Neural cell (in vitro differentiated cells): ENCODE measurements at regions not wholly inside any gene's neighbourhood (a gene's known extent, or its start where the extent isn't known, plus 50 kb on each side); places are given as distances from the start of the nearest gene placed in this dataset.

ENCODE experiments used
- H2AFZ ChIP-seq: fragments of 200-600, 300-800 bp; sonication (generic), shearing (Covaris generic); 2 replicates; pipeline ENCODE4 v1.6.0; 2014; ENCODE audit warnings: low read depth, mild to moderate bottlenecking, antibody characterized with exemption, low read length, moderate library complexity
- H3F3A ChIP-seq: fragments of 200-600 bp; shearing (Covaris generic); 2 replicates; pipeline ENCODE4 v1.6.1; 2016; ENCODE audit warnings: mild to moderate bottlenecking, moderate library complexity, mixed read lengths, antibody characterized with exemption, low read length; ENCODE audit not compliant: insufficient read depth, poor library complexity, severe bottlenecking
- H3K27ac ChIP-seq: fragments of 200-600, 300-800 bp; sonication (generic), shearing (Covaris generic); 2 replicates; pipeline ENCODE4 v1.5.1; 2014; ENCODE audit warnings: mild to moderate bottlenecking, low read length, moderate library complexity
- H3K27me3 ChIP-seq: fragments of 300-800, 200-600 bp; sonication (generic), shearing (Covaris generic); 2 replicates; pipeline ENCODE4 v1.6.0; 2014; ENCODE audit warnings: mild to moderate bottlenecking, low read depth, low read length, moderate library complexity; ENCODE audit not compliant: insufficient read depth
- H3K36me3 ChIP-seq: fragments of 300-800, 200-600 bp; sonication (generic), shearing (Covaris generic); 2 replicates; pipeline ENCODE4 v1.5.1; 2014; ENCODE audit warnings: mild to moderate bottlenecking, antibody characterized with exemption, low read length, moderate library complexity; ENCODE audit not compliant: insufficient read depth
- H3K4me2 ChIP-seq: fragments of 300-800, 200-600 bp; sonication (generic), shearing (Covaris generic); 2 replicates; pipeline ENCODE4 v1.6.0; 2014; ENCODE audit warnings: mild to moderate bottlenecking, low read length
- H3K4me3 ChIP-seq: fragments of 300-800, 200-600 bp; sonication (generic), shearing (Covaris generic); 2 replicates; pipeline ENCODE4 v1.5.1; 2014; ENCODE audit warnings: mild to moderate bottlenecking, low read length, moderate library complexity
- H3K79me2 ChIP-seq: fragments of 200-600 bp; shearing (Covaris generic); replicated peaks from 2 replicates; pipeline ENCODE4 v1.6.0; 2014; ENCODE audit warnings: mild to moderate bottlenecking, low read length, moderate library complexity; ENCODE audit not compliant: insufficient read depth
- H3K9ac ChIP-seq: fragments of 300-800, 200-600 bp; sonication (generic), shearing (Covaris generic); 2 replicates; pipeline ENCODE4 v1.6.1; 2016; ENCODE audit warnings: mild to moderate bottlenecking, low read length, mixed read lengths
- H3K9me2 ChIP-seq: fragments of 200-600 bp; shearing (Covaris generic); 2 replicates; pipeline ENCODE4 v1.6.1; 2016; ENCODE audit warnings: mild to moderate bottlenecking, low read length, mixed read lengths; ENCODE audit not compliant: insufficient read depth
- H3K9me3 ChIP-seq: fragments of 200-600, 300-800 bp; sonication (generic), shearing (Covaris generic); 2 replicates; pipeline ENCODE4 v1.6.1; 2016; ENCODE audit warnings: mild to moderate bottlenecking, mixed run types, low read length, moderate library complexity, mixed read lengths
- H4K20me1 ChIP-seq: fragments of 200-600 bp; shearing (Covaris generic); 2 replicates; pipeline ENCODE4 v1.6.1; 2016; ENCODE audit warnings: mild to moderate bottlenecking, mixed run types; ENCODE audit not compliant: insufficient read depth
- CTCF ChIP-seq: fragments of 450-650 bp; IDR thresholded peaks from 2 replicates; pipeline ENCODE4 v1.5.1; 2014; ENCODE audit warnings: antibody characterized with exemption, mild to moderate bottlenecking, moderate library complexity; ENCODE audit not compliant: poor library complexity, severe bottlenecking
- EP300 ChIP-seq: fragments of 450-650 bp; conservative IDR thresholded peaks from 2 replicates; pipeline ENCODE4 v1.6.1; 2014; ENCODE audit warnings: antibody characterized with exemption, mild to moderate bottlenecking, moderate library complexity; ENCODE audit not compliant: poor library complexity, severe bottlenecking
- EZH2 ChIP-seq: fragments of 200-600, 300-800 bp; shearing (Covaris generic), sonication (generic); IDR thresholded peaks from 2 replicates; pipeline ENCODE4 v1.6.1; 2014; ENCODE audit warnings: antibody characterized with exemption, low read length, borderline replicate concordance, mild to moderate bottlenecking; ENCODE audit not compliant: insufficient read depth, poor library complexity, severe bottlenecking
- MXI1 ChIP-seq: fragments of 450-650 bp; conservative IDR thresholded peaks from 2 replicates; pipeline ENCODE4 v1.6.1; 2014; ENCODE audit warnings: antibody characterized with exemption, mild to moderate bottlenecking; ENCODE audit not compliant: poor library complexity, severe bottlenecking
- POLR2AphosphoS5 ChIP-seq: IDR thresholded peaks from 2 replicates; pipeline ENCODE4 v1.6.1; 2012
- RAD21 ChIP-seq: fragments of 450-650 bp; conservative IDR thresholded peaks from 2 replicates; pipeline ENCODE4 v1.6.1; 2014; ENCODE audit warnings: antibody characterized with exemption, mild to moderate bottlenecking, moderate library complexity
- REST ChIP-seq: IDR thresholded peaks from 2 replicates; pipeline ENCODE4 v1.6.1; 2012; ENCODE audit warnings: borderline replicate concordance
- SMC3 ChIP-seq: fragments of 450-650 bp; conservative IDR thresholded peaks from 2 replicates; pipeline ENCODE4 v1.6.1; 2014; ENCODE audit warnings: antibody characterized with exemption, mild to moderate bottlenecking, moderate library complexity; ENCODE audit not compliant: poor library complexity
- TAF1 ChIP-seq: IDR thresholded peaks from 2 replicates; pipeline ENCODE4 v1.6.1; 2012; ENCODE audit warnings: low read depth

GRCh38 chr3:197353001-197353866, 54.8 kb upstream of the DLG1 start:
- Histone ChIP-seq H3K36me3 (no peaks in the 10 kb centered on the region), H3F3A (no peaks in the 10 kb centered on the region), H3K27ac (no peak overlapping the region), H3K4me3 (no peak overlapping the region), H3K4me2 (no peak overlapping the region), H4K20me1 (no peaks in the 10 kb centered on the region), H3K9me3 (no peaks in the 10 kb centered on the region), H3K79me2 (no peaks in the 10 kb centered on the region), H3K27me3 (no peaks in the 10 kb centered on the region), H2AFZ (no peak overlapping the region), H3K9ac (no peak overlapping the region), H3K9me2 (no peaks in the 10 kb centered on the region)
- peak; percentile 52 for TF ChIP-seq EP300
- TF ChIP-seq SMC3 = no peak
- TF ChIP-seq RAD21 = no peak
- no peak for TF ChIP-seq REST
- TF ChIP-seq POLR2AphosphoS5 = no peak
- TF ChIP-seq EZH2 = no peak

GRCh38 chr3:197352382-197352781, 54.0 kb upstream of the DLG1 start:
- H3F3A ChIP-seq = no peaks in the 10 kb centered on the region
- no peaks in the 10 kb centered on the region for H3K79me2 ChIP-seq

More at GRCh38 chr3:197352382-197352781, 54.0 kb upstream of the DLG1 start:
- Histone ChIP-seq H2AFZ (no peak overlapping the region), H3K27me3 (no peaks in the 10 kb centered on the region), H3K27ac (no peak overlapping the region), H3K4me2 (no peak overlapping the region), H3K9me2 (no peaks in the 10 kb centered on the region), H3K9ac (no peak overlapping the region), H4K20me1 (no peaks in the 10 kb centered on the region), H3K36me3 (no peaks in the 10 kb centered on the region), H3K9me3 (no peaks in the 10 kb centered on the region), H3K4me3 (no peak overlapping the region)
- TF ChIP-seq EP300 = no peak
- TF ChIP-seq RAD21 = no peak
- no peak for TF ChIP-seq CTCF
- TF ChIP-seq TAF1 = no peak
- TF ChIP-seq POLR2AphosphoS5 = no peak
- TF ChIP-seq MXI1 = no peak
- no peak for TF ChIP-seq EZH2
- TF ChIP-seq SMC3 = no peak
- no peak for TF ChIP-seq REST
